GM18505 (cell line): ENCODE measurements at regions not wholly inside any gene's neighbourhood (a gene's known extent, or its start where the extent isn't known, plus 50 kb on each side); places are given as distances from the start of the nearest gene placed in this dataset.
"Not testable (repeated sequence)": the region's sequence is repeated elsewhere in the genome, so short reads cannot be mapped to it uniquely, and the experiment has no call there.

Source experiments
- ATAC-seq: cut with Tn5 transposase; IDR thresholded peaks from one replicate; pipeline ENCODE4 v1.9.1; 2021; ENCODE audit not compliant: unreplicated experiment
- POLR2A ChIP-seq: IDR thresholded peaks from 4 replicates; pipeline ENCODE4 v1.6.1; 2011; ENCODE audit warnings: borderline replicate concordance; ENCODE audit not compliant: insufficient read depth, insufficient read length; ENCODE audit errors: extremely low read depth

- ATAC-seq = no peak
- no peak for TF ChIP-seq POLR2A
These were observed 350.3 kb upstream of the ATP10A start for GRCh38 chr15:26213427-26213826.

DNA sequence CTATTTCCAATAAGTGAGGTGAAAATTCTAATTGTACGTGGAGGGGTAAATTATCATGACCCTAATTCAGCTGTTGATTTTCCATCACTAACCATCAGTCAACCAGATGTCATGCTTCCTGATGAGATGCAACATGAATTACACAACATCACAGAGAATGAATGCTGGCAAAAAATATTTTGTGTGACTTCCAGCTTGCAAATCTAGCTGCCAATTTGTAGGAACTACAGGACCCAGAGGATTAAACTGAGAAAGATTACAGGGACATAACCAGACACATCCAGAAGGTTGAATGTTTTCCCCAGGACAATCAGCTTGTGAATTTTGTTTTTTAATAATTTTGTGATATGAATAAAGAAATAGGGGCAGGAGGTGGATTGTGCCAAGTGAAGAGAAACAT is 349.0 kb upstream of the ATP10A start:
- TF ChIP-seq POLR2A = no peak

DNA sequence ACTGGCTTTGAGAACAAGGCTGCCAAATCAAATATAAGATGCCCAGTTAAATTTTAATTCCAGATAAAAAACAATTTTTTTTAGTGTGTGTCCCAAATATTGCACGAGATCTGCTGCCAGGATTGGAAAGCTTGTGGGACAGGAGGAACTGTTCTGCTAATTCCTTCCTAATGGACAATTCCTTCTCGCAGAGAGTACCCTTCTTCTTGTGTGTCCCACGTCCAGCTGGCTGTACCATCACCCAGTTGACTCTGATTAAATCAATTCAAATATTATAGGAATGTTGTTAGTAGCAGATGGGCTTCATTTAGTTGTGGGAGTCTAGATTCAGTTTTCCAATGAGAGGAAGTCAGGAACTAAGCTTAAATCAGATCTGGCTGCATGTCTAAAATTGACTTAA is 347.9 kb upstream of the ATP10A start:
- ATAC-seq = no peak
- TF ChIP-seq POLR2A = no peak

More for the DNA sequence above, 349.0 kb upstream of the ATP10A start:
- ATAC-seq = no peak

GRCh38 chr15:26201177-26201858 is 338.2 kb upstream of the ATP10A start:
- no peak for TF ChIP-seq POLR2A
- ATAC-seq = no peak

DNA sequence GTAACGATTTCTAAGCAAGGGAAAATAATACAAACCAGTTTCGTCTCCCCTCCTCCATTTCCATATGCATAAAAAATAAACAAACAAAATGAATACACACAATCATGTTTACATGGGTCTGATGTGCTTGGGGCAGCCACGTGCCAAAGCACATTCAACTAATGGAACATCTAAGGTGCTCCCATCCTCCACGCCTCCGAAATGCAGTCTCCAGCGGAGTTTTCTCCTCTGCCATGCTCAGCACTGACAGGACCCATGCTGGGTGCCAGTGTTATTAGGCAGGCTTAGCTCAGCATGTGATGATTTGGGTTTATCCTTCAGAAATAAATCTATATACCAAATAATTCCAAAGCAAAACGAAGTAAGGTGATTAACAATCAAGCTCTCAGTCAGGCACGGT is 337.3 kb upstream of the ATP10A start:
- no peak for TF ChIP-seq POLR2A
- ATAC-seq = no peak

- no peak for TF ChIP-seq POLR2A
- no peak for ATAC-seq
These were observed 334.6 kb upstream of the ATP10A start for GRCh38 chr15:26197719-26198118.

- TF ChIP-seq POLR2A = no peak
- ATAC-seq = no peak
These were observed 333.9 kb upstream of the ATP10A start for GRCh38 chr15:26197060-26197459.

DNA sequence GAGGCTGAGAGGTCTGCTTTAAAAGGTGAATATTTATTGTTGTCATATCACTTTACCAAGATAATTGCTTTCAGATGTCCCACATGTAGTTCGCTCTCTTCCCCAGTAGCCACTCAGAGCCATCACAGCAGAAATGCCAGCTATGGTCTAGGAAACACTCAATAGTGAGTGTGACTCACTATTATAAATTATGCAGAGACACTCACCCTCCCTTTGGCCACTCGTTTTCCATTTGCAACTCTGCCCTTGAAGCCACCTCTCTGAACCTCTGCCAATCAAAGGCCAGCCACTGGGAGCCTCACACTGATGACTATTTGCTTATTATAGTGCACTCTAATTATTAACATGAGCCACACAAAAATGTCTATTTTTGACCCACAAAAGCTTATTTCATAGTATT is 328.1 kb upstream of the ATP10A start:
- no peak for TF ChIP-seq POLR2A
- no peak for ATAC-seq

- ATAC-seq = not testable (repeated sequence)
These were observed 323.0 kb upstream of the ATP10A start for GRCh38 chr15:26186138-26186537.

DNA sequence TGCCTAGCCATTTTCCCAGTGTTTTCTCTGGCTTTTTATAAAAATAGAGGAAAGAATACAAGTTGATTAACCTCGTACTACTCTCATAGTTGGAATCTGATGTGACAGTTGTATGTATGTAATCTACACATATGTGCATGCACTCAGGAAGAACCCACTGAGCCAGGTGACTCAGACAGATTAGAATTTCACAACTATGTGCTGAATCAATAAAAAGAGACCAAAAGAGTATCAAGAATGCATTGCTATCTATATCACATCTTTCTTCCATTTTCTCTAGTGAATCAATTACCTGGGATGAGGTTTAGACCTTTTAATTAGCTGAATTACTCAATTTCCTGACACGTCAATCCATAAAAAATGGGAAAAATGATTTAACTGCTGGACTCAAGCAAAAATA is 319.3 kb upstream of the ATP10A start:
- ATAC-seq = no peak
- TF ChIP-seq POLR2A = no peak

DNA sequence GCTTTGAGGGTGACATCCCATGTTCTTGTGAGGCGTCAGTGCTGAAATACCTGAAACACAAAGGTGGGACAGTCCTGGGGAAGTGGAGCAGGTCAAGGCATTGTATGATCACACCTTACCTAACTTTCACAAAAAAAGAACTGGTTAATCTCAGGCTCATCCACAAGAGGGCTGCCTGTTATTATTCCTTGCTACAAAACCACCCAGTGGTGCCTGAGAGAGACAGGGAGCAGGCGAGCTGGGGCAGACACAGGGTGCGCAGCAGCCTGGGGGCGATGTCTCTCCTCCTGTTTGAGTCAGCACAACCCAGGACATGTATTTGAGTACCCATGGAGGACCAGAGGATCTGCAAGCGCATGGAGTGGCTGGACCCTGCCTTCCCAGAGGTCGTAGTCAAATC is 316.8 kb upstream of the ATP10A start:
- no peak for ATAC-seq
- no peak for TF ChIP-seq POLR2A

DNA sequence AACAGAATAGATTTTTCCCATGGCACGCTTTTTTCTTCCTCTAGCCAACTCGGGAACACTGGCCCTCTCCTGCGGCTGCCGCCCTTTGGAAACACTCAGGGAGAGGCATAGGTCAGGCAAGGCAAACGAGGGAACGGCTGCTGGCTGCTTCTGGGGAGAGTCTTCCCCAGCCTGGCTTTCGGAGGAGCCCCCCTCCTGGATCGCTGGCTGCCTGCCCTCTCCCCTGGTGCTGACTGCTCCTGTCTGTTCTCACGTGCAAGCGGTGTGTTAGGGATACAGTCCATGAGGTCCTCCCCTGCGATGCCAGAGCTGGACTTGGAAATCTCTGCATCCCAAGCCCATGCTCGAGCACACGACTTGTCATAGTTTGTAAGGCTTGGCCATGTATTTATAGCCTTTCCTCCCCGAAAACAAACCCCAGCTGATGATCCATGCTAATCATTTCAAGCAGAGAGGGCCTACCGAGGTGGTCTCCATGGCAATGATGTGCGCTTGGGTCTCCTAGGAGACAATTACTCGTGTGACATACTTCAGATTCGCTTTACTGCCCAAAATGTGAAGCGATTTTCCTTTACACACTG is 315.6 kb upstream of the ATP10A start:
- no peak for ATAC-seq
- TF ChIP-seq POLR2A = no peak

DNA sequence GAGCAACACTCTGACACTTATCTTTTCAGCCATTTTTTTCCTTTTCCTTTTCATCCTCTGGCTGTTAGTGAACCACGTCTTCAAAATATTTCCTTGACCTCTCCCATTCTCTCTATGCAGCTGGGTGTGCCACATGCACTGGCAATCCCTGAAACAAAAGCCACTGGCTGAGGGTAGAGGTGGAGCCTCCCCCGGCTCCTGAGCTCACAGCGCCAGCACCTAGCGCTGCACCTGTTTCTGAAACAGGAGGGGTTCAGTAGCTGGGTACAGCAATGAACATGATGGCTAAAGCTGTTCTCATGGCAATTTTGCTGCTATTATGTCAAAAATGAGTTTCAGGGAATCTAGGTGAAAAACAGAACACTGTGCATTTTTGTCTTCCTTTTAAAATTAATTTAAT is 314.7 kb upstream of the ATP10A start:
- TF ChIP-seq POLR2A = no peak
- ATAC-seq = no peak

- ATAC-seq = no peak
- TF ChIP-seq POLR2A = no peak
These were observed 313.7 kb upstream of the ATP10A start for GRCh38 chr15:26176831-26177230.

GRCh38 chr15:26171266-26171665 is 308.1 kb upstream of the ATP10A start:
- ATAC-seq = no peak
- no peak for TF ChIP-seq POLR2A
